ENCODE measurements at regions not wholly inside any gene's neighbourhood (a gene's known extent, or its start where the extent isn't known, plus 50 kb on each side); places are given as distances from the start of the nearest gene placed in this dataset.

GRCh38 chr3:42037318-42037945, 53.7 kb upstream of the TRAK1 start:
- no peak for DNase-seq (ENCODE audit: low read depth)
- ChIA-PET POLR2A (no interaction called here), CTCF (interaction anchor here (0.5 to 0.9 kb wide), 4 partner anchors 19 to 64 kb away, joined by 3 to 5 read pairs (median 3); no protein-coding TSS in a partner anchor)
- Histone ChIP-seq H3K36me3 (ENCODE audit: control insufficient read depth, insufficient read depth, low read length) (no peaks in the 10 kb centered on the region; the same call in 1 of the 2 replicates), H3K27me3 (ENCODE audit: control insufficient read depth, insufficient read depth, low read length) (no peaks in the 10 kb centered on the region), H3K4me3 (ENCODE audit: low read depth, low read length) (no peak overlapping the region)
- no peak for TF ChIP-seq CTCF (IDR thresholded peaks at IDR 0.05; ENCODE audit: insufficient read depth, low read depth, low read length)

GRCh38 chr3:42036483-42036823, 54.7 kb upstream of the TRAK1 start:
- ChIA-PET CTCF (interaction anchor here (0.8 to 2.0 kb wide), 6 partner anchors 8 to 65 kb away, joined by 3 to 6 read pairs (median 3); no protein-coding TSS in a partner anchor), POLR2A (interaction anchor here (0.6 to 1.4 kb wide), 2 partner anchors 11 to 21 kb away, joined by 3 to 5 read pairs; no protein-coding TSS in a partner anchor)
- H3K36me3 ChIP-seq (ENCODE audit: control insufficient read depth, insufficient read depth, low read length): no peaks in the 10 kb centered on the region; the same call in 1 of the 2 replicates
- no peak for TF ChIP-seq CTCF (IDR thresholded peaks at IDR 0.05; ENCODE audit: insufficient read depth, low read depth, low read length)
- no peaks in the 10 kb centered on the region for H3K27me3 ChIP-seq (ENCODE audit: control insufficient read depth, insufficient read depth, low read length)
- no peak overlapping the region for H3K4me3 ChIP-seq (ENCODE audit: low read depth, low read length)
- DNase-seq (ENCODE audit: low read depth): peak; percentile 92

DNA sequence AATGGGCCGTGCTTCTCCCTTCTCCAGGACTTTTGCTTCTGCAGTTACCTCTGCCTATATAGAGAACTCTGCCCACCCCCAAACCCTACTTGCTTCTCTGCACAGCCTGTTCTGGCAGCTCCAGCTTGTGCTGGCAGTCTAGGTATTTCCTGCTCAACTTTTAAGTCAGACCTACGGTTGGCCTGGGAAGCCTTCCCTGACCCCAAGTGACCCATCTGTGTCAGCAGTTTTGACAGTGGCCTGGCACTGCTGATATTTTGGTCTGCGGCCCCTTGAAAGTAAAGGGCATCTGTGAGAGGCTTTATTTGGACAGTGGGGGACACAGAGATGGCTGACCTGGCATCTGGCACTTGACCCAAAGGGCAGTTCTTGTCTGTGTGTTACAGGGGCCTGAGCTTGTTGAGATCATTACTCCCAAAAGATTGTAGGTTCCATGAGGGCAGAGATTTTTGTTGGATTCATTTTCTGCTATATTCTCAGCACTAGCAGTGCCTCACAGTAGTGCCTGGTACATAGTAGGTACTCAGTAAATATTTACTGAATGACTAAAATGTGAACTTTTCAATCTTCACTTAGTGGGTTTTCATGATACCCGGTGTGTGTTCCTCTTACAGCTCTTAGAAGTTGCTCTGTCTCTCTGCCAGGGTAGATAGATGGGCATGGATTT, 55.2 kb upstream of the TRAK1 start:
- TF ChIP-seq CTCF (IDR thresholded peaks at IDR 0.05; ENCODE audit: insufficient read depth, low read depth, low read length): no peak
- no peak for DNase-seq (ENCODE audit: low read depth)
- ChIA-PET CTCF (interaction anchor here (0.8 to 2.0 kb wide), 4 partner anchors 9 to 63 kb away, joined by 3 to 6 read pairs (median 4); no protein-coding TSS in a partner anchor), POLR2A (interaction anchor here (0.6 to 1.4 kb wide), 2 partner anchors 10 to 20 kb away, joined by 3 to 5 read pairs; no protein-coding TSS in a partner anchor)
- Histone ChIP-seq H3K4me3 (ENCODE audit: low read depth, low read length) (no peak overlapping the region), H3K36me3 (ENCODE audit: control insufficient read depth, insufficient read depth, low read length) (no peaks in the 10 kb centered on the region; the same call in 1 of the 2 replicates), H3K27me3 (ENCODE audit: control insufficient read depth, insufficient read depth, low read length) (no peaks in the 10 kb centered on the region)

DNA sequence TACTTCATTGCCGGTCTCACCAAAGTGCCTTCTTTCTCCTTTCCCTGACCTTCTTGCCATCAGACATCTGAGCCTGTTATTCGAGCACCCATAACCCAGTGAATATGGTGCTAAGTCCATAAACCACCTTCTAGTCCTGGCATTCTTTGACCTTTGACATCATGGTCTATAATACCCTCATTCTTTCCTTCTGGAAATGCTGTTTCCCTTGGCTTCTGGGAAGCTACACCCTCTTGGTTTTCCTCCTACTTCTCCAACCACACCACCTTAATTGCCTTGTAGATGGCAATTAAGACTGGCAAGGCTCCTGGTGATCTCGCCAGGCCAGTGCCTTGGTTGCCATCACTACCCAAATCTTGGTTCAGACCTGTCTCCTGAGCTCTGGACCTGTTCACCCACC, 56.1 kb upstream of the TRAK1 start:
- Histone ChIP-seq H3K27me3 (ENCODE audit: control insufficient read depth, insufficient read depth, low read length) (no peaks in the 10 kb centered on the region), H3K4me3 (ENCODE audit: low read depth, low read length) (no peak overlapping the region), H3K36me3 (ENCODE audit: control insufficient read depth, insufficient read depth, low read length) (no peaks in the 10 kb centered on the region; the same call in 1 of the 2 replicates)
- DNase-seq (ENCODE audit: low read depth): no peak
- ChIA-PET POLR2A (no interaction called here), CTCF (interaction anchor here (1.7 to 2.0 kb wide), 2 partner anchors 18 to 64 kb away, joined by 5 to 6 read pairs; no protein-coding TSS in a partner anchor)
- no peak for TF ChIP-seq CTCF (IDR thresholded peaks at IDR 0.05; ENCODE audit: insufficient read depth, low read depth, low read length)

- no peak for DNase-seq (ENCODE audit: low read depth)
- ChIA-PET POLR2A (interaction anchor here (1.2 kb wide), 1 partner anchor 19 kb away, joined by 5 read pairs; no protein-coding TSS in a partner anchor), CTCF (interaction anchor here (1.2 kb wide), 2 partner anchors 35 to 66 kb away, joined by 3 to 7 read pairs; no protein-coding TSS in a partner anchor)
- Histone ChIP-seq H3K4me3 (ENCODE audit: low read depth, low read length) (no peak overlapping the region), H3K27me3 (ENCODE audit: control insufficient read depth, insufficient read depth, low read length) (no peaks in the 10 kb centered on the region), H3K36me3 (ENCODE audit: control insufficient read depth, insufficient read depth, low read length) (no peaks in the 10 kb centered on the region; the same call in 1 of the 2 replicates)
- TF ChIP-seq CTCF (IDR thresholded peaks at IDR 0.05; ENCODE audit: insufficient read depth, low read depth, low read length): no peak
Observed at GRCh38 chr3:42033741-42034140, 57.4 kb upstream of the TRAK1 start.
